Tongue (tissue), 1 donor: ENCODE measurements at regions not wholly inside any gene's neighbourhood (a gene's known extent, or its start where the extent isn't known, plus 50 kb on each side); places are given as distances from the start of the nearest gene placed in this dataset.
"Not testable (repeated sequence)": the region's sequence is repeated elsewhere in the genome, so short reads cannot be mapped to it uniquely, and the experiment has no call there.

Experiments used
- DNase-seq: peaks from one replicate; pipeline ENCODE4 v3.0.0-alpha.2; 2015

- DNase-seq = no peak
Observed at GRCh38 chr1:168420177-168420576, 123.6 kb downstream of the XCL2 start.

- no peak for DNase-seq
Observed at GRCh38 chr1:168419736-168420135, 124.1 kb downstream of the XCL2 start.

- DNase-seq = no peak
Observed at GRCh38 chr1:168416220-168416619, 127.6 kb downstream of the XCL2 start.

DNA sequence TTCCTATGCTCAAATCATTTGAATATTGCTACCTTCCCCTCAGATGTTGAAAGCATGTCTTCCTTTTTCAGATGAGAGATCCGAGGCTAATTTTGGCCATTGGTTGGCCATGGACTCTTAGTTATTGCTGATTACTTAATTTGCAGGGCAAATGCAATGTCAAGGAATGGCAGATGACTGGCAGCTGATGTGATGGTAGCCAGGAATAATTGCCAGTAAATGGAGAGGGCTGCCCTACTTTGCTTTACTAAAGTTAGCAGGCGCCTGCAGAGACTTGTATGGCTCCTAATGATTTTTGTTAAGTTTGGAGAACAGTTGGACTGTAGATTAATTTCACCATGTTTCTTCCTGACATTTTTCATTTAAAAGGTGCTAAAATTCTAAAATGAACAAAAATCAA, 128.9 kb downstream of the XCL2 start:
- DNase-seq = no peak

GRCh38 chr1:168410464-168410863, 129.8 kb downstream of the TBX19 start:
- no peak for DNase-seq

DNA sequence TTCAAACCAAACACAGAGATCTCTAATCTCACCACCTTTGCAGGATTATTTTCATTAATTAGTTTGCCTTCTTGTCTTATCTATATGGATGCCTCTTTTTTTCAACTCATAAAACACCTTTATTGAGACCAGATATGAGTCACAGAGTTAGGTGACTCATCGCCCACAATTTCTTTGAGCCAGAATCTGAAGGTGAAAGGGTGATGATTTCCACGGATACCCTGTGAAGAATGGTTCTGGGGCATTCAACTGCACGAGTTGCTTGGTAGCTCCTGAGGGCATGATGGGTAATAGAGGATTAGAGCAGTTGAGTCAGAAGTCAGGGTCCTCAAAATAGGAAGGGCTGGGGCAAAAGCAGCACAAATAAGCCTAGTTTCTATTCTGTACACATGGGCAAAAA, 128.2 kb downstream of the TBX19 start:
- DNase-seq = no peak

- no peak for DNase-seq
Observed at GRCh38 chr1:168408539-168408865, 127.8 kb downstream of the TBX19 start.

GRCh38 chr1:168407832-168408538, 127.3 kb downstream of the TBX19 start:
- no peak for DNase-seq

GRCh38 chr1:168405906-168406549, 125.4 kb downstream of the TBX19 start:
- no peak for DNase-seq

DNA sequence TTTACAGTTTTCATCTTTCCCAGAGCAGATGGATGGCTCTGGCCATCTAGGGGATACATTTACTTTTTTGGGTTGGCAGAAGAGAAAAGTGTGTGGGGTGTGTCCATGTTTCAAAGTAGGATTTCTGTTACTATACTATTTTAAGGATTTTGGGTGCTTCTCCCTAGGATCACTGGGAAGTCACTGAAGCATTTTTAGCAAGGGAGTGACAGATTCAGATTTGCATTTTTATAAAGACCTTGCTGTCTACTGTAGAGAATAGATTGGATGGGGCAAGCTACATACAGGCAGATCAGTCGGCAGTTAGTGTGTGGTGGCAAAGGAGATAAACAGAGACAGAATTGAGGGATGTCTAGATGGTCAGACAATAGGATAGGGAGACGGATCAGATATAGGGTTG, 122.5 kb downstream of the TBX19 start:
- no peak for DNase-seq

DNA sequence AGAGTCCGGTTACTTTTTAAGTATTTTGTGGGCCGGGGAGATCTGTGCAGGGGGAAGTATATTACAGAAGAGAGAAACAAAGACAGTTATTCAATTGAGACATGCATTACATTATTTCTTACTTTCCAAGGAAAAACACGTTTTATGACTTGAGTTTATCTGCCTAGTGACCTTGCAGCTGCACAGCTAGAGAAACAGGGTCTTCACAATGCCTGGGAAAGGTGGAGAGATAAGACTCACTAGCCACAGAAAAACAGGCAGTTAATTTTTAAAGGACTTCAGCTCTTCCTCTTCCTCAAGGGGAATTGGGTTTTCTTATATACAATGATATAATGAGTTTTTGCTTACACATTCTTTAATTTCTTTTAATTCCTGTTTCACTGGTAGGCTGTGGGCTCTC, 121.8 kb downstream of the TBX19 start:
- not testable (repeated sequence) for DNase-seq

DNA sequence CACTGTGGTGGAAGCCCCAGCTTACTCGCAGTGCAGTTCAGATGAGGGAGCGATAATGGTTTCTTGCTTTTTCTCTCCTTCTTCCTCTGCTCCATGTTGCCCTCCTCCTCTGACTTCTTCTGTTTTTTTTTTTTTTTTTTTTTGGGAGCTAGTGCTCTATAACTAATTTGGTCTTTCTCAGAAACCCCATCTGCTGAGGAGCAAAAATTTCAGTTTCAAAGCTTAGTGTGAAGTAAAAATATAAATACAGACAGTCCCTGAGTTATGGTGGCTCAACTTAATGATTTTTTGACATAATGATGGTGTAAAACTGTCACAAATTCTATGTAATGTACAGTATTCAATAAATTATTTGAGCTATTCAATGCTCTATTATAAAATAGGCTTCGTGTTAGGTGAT, 120.7 kb downstream of the TBX19 start:
- DNase-seq = no peak

- DNase-seq = no peak
Observed at GRCh38 chr1:168400139-168400538, 119.5 kb downstream of the TBX19 start.

- no peak for DNase-seq
Observed at GRCh38 chr1:168397806-168398205, 117.1 kb downstream of the TBX19 start.

GRCh38 chr1:168396940-168397684, 116.4 kb downstream of the TBX19 start:
- DNase-seq = peak; percentile 7

DNA sequence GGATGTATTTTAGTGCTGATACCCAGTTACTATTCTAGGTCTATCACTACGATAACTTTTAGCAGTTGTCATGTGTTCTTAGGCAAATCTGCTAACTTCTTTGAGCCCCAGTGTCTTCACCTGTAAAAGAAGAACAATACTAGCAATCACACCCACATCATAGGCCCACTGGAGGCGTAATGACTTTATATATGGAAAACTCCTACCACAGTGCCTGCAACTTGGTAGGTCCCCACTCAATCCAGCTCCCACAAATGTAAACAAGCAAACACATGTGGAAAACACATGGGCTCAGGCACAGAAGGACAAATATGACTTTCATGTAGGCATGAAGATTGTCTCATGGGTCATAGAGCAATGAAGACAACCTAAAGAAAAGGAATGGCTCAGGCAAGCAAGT, 115.8 kb downstream of the TBX19 start:
- no peak for DNase-seq

GRCh38 chr1:168394858-168395257, 114.2 kb downstream of the TBX19 start:
- no peak for DNase-seq

DNA sequence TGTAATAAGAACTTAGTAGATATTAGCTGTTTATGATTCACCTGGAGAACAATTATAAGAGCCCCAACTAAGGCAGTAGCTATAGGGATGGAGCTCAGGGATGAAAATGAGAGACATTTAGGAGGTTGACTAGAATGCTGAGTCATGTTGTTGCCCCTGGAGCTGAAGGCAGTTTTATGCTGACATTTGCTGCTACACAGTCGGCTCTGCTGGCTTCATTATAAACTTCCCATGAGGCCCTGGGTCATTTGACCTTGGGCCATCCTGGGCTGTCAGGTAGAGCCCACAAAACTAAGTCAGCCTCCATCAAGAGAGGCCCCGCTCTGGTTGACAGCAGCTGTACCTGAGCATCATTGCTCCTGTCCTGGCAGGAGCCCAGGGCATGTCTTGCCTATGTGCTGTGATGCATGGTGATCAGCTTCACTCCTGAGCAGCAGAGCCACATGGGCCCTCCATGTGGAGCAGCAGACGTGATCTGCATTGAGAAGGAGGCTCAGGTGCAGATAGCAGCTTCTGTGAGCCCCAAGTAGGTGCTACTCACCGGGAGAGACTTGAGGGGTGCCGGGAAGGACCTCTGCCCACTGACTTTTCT, 112.4 kb downstream of the TBX19 start:
- DNase-seq = no peak

- DNase-seq = no peak
Observed at GRCh38 chr1:168391851-168392681, 111.4 kb downstream of the TBX19 start.

DNA sequence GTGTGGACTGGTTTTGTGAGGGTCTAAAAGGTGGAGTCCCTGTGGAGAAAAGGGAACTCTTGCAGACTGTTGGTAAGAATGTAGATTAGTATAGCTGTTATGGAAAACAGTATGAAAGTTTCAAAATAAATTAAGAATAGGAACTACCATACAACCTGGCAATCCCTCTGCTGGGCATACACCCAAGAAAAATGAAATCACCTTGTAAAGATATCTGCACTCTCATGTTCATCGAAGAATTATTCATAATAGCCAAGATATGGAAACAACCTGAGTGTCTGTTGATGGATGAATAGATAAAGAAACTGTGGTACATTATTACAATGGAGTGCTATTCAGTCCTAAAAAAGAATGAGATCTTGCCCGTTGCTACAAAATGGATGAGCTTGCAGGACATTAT, 109.6 kb downstream of the TBX19 start:
- no peak for DNase-seq

DNA sequence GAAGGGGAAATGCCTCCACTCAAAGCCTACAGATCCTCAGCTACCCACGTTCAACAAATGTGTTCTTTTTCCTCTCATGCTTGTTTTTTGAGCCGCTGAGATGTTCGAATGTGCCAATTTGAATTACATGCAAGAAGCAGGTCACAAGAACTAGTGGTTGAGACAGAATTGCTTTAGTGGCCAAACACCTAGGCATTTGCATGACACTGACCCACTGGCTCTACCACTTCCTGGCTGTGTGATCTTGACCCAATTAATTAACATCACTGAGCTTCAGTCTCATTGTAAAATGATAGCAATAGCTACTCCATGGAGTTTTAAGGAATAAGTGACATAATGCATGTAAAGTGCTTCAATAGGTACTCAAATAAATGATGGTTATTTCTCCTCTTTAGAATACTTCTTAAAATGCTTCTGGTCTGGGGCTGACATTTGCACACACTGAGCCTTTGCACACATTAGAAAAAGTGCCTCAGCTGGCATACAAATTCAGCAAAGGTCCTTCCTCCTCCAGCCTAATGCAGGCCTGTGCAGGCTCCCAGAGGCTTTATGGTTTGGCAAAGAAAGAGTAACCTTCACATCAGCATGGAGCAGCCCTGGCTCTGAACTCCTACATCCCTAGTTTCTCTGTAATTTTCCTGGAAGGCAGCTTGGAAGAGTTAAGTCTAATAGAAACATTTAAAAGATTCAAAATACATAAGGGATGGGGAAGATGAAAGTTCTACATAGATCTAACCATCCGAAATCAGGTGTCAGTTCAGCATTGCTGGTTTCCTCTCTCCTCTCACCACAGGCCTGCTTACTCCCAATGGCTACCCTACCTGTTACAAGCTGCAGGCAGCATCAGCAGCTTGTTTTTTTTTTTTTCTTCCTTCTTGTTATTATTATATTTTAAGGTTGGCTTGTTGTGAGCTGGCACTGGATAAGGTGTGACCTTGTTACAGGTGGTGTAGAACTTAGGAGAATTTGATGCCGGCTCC, 107.4 kb downstream of the TBX19 start:
- peak; percentile 37 for DNase-seq
